H54 (cell line): ENCODE measurements at regions not wholly inside any gene's neighbourhood (a gene's known extent, or its start where the extent isn't known, plus 50 kb on each side); places are given as distances from the start of the nearest gene placed in this dataset.

Experiments
- DNase-seq: peaks from one replicate; pipeline ENCODE4 v3.0.0; 2011; ENCODE audit warnings: low spot score, mixed read lengths; ENCODE audit not compliant: insufficient read length
- FAIRE-seq: peaks from 3 replicates; lab custom pipeline; 2011; peaks lifted over from hg19 to GRCh38; lab: Jason Lieb, UNC
- POLR2A ChIP-seq: IDR thresholded peaks from 2 replicates; pipeline ENCODE4 v1.6.1; 2011; ENCODE audit warnings: low read depth, mild to moderate bottlenecking, low read length

DNA sequence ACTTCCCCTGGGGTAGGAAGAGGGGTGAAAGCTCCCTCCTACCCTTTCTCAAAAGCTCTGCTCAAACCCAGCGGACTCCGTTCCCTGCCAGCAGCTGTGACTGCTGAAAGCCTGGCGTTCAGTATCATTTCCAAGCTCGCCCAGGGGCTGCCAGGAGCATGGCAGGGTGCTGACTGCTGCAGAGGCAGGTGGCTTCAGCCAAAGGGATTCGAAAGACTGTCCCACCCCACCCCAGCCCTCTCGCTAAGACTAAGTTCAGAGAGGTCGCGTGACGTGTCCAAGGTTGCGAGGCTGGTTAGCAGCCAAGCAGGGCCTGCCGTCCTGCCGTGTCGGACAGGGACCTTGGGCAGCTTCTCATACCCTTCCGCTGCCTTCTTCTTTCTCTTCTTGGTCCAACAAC is 72.3 kb upstream of the RAB12 start:
- no peak for TF ChIP-seq POLR2A
- FAIRE-seq (no peak), DNase-seq (no peak)

DNA sequence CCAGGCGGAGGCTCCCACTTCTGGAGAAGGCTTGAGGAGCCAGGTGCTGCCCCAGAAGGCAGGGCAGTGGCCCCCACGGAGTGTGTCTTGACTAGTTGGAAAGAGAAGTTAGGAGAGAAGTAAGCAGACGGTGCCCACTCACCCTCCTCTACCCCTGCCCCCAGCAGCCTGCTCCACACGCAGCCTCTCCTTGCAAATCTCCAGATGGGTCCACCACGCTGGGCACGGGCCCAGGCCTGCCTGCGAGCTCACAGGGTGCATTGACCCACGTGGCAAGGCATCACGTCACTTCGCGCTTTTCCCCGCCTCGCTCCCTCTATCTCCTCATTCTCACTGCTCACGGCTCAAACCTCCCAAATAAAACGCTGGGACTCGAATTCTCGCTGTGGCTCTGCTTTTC is 71.8 kb upstream of the RAB12 start:
- TF ChIP-seq POLR2A = no peak
- DNase-seq (no peak), FAIRE-seq (no peak)

DNA sequence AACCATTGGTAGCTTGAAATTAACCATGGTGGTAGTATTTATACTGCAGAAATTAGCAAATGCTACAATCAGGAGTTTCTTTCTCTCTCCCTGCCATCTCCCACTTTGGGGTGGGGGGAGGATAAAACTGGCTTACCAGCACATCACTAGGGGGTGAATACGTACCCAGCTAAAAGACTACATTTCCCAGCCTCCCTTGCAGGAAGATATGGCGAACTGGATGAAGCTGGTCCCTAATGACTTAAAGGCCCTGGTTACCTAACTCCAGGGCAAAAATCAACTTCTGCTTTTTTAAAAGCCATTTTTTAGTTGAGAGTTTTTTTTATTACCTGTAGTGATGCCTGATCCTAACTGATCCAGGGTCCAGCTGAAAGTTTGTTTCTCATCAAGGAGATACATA is 70.3 kb upstream of the RAB12 start:
- DNase-seq (no peak), FAIRE-seq (no peak)
- TF ChIP-seq POLR2A = no peak

DNA sequence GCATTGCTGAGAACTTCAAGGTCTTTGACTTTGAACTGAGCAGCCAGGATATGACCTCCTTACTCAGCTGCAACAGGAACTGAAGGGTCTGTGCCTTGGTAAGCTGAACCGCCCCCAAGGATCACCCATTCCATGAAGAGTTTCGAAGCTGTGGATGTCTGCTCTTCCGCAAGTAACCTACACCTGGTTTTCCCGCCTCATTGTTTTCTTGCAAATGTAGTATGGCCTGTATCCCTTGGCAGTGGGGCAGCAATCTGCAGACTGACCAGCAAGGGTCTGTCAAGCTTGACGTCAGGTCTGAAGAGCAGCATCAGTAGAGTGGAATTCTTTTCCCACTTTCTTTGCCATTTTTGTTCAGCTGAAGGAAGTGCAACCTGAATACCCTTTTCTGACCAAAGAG is 62.6 kb upstream of the RAB12 start:
- DNase-seq (no peak), FAIRE-seq (no peak)
- no peak for TF ChIP-seq POLR2A

DNA sequence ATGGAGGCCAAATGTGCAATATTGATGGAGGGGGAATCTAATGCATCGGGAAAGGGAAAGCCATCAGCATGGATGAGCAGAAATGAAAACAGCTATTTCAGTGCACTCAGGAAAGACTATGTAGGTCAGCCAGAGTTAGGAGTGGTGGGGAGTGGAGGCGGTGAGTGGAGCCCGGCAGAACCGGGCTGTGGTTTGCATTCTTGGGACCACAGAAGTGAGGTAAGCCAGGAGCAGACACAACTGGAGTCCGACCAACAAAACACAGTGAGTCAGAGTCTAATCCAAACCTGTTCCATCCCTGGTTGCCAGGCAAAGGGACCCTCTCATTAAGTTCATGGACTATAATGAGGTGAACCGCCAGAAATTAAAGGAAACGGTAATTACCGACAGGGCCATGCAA is 61.1 kb upstream of the RAB12 start:
- DNase-seq = peak; percentile 46
- FAIRE-seq = peak; percentile 45
- TF ChIP-seq POLR2A = no peak

DNA sequence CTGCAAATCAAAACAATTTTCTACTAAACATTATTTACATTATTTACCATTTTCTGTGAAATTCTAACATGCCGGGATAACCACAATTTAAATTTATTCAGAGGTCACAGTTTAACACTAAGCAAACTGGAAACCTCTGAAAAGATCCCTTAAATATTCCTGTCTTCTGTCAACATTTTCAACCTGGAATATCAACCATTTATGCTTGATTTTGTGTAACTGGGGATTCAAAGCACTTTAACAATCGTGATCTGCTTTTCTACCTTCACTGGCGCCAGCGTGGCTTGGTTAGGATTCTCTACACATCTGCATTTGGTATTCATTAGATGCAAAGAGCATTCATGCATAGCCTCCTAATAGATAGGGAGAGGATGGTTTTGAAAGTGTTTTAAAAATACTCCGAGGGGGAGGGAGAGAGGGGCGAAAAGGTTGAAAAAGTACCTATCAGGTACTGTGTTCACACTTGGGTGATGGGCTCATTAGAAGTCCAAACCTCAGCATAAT is 59.9 kb upstream of the RAB12 start:
- no peak for TF ChIP-seq POLR2A
- no peak for FAIRE-seq
- DNase-seq = no peak

DNA sequence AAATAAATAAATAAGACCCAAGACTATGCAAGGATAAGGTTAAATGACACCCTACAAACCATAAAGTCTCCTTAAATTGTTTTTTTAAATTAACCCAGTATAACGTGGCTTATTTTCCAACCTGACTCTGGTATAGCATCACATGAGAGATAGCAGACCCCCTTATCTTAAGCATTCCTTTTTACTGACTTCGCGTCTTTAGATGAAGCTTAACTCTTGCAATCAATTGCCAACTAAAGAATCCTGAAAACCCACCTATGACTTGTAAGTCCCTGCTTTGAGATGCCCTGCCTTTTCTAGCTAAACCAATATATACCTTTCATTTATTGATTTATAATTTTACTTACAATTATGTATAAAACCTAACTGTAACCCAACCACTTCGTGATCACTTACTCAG is 57.1 kb upstream of the RAB12 start:
- DNase-seq (no peak), FAIRE-seq (no peak)
- no peak for TF ChIP-seq POLR2A

DNA sequence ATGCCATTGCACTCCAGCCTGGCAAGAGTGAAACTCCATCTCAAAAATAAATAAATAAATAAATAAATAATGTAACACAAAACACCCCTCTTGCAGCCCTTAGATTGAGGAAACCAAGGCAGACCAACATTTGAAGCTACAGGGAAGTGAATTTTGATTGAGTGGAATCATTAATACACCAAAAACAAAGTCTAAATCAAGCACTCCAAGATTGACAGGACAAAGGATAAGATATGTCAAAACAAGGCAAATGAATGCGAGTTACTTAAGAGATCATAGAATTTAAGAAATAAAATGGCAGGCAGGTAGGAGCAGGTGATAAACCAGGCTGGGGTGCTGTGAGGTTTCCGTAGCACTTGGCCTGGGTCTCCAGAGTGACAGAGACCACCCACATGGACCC is 54.9 kb upstream of the RAB12 start:
- no peak for TF ChIP-seq POLR2A
- DNase-seq = no peak
- no peak for FAIRE-seq

DNA sequence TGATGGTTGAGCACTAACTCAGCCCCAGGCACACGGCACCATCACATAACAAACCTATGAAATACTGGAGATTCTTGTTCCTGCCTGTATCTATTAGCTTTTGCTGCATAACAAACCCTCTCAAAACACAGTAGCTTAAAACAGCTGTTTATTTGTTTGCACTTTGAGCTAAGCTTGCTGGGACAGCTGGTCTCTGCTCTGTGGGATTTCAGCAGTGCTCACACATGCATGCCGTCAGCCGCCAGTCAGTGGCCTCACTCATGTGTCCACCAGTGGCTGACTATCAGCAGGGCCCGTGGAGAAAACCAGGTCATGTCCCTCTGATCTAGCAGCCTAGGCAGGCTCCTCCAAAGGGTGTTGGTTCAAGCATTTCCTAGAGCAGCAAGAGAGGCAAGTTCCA is 52.8 kb upstream of the RAB12 start:
- FAIRE-seq = no peak
- TF ChIP-seq POLR2A = no peak
- no peak for DNase-seq
